IPS DF 6.9 (cell line): ENCODE measurements at regions not wholly inside any gene's neighbourhood (a gene's known extent, or its start where the extent isn't known, plus 50 kb on each side); places are given as distances from the start of the nearest gene placed in this dataset.
"Not testable (repeated sequence)": the region's sequence is repeated elsewhere in the genome, so short reads cannot be mapped to it uniquely, and the experiment has no call there.

Experiments used
- DNase-seq: peaks from one replicate; pipeline ENCODE4 v3.0.0-alpha.2; 2013; ENCODE audit warnings: low read depth, low spot score
- H3K27ac ChIP-seq: one replicate; pipeline ENCODE4 v1.5.1; 2013; ENCODE audit warnings: low read length, control low read depth
- H3K27me3 ChIP-seq: 2 replicates; pipeline ENCODE4 v1.6.1; 2013; ENCODE audit warnings: mild to moderate bottlenecking, low read length; ENCODE audit not compliant: control insufficient read depth, insufficient read depth
- H3K36me3 ChIP-seq: 2 replicates; pipeline ENCODE4 v1.6.1; 2013; ENCODE audit warnings: low read length; ENCODE audit not compliant: control insufficient read depth, insufficient read depth
- H3K4me1 ChIP-seq: 2 replicates; pipeline ENCODE4 v1.6.1; 2013; ENCODE audit warnings: low read length; ENCODE audit not compliant: control insufficient read depth, insufficient read depth
- H3K4me3 ChIP-seq: 2 replicates; pipeline ENCODE4 v1.5.1; 2013; ENCODE audit warnings: mild to moderate bottlenecking, low read length
- H3K9me3 ChIP-seq: 2 replicates; pipeline ENCODE4 v1.6.1; 2013; ENCODE audit warnings: low read length, inconsistent platforms; ENCODE audit not compliant: control insufficient read depth, insufficient read depth
- WGBS: extraction: QIAGEN DNeasy Blood & Tissue Kit; methylation state at CpG from one replicate; pipeline ENCODE4 v1.1.7; 2013; ENCODE audit warnings: mixed read lengths, missing lambda C conversion rate; ENCODE audit not compliant: insufficient read length, insufficient coverage; 5-methylcytosine and 5-hydroxymethylcytosine counted together

- no peaks in the 10 kb centered on the region for H3K9me3 ChIP-seq
- H3K36me3 ChIP-seq = no peaks in the 10 kb centered on the region
- DNase-seq = no peak
- WGBS = no CpG with 5 or more reads among the region's 6 CpGs
- H3K27ac ChIP-seq = no peak overlapping the region
- H3K27me3 ChIP-seq = no peaks in the 10 kb centered on the region
- no peak overlapping the region for H3K4me3 ChIP-seq
- no peaks in the 10 kb centered on the region for H3K4me1 ChIP-seq
Measured at GRCh38 chr3:124643453-124643852, 86.8 kb upstream of the UMPS start.

DNA sequence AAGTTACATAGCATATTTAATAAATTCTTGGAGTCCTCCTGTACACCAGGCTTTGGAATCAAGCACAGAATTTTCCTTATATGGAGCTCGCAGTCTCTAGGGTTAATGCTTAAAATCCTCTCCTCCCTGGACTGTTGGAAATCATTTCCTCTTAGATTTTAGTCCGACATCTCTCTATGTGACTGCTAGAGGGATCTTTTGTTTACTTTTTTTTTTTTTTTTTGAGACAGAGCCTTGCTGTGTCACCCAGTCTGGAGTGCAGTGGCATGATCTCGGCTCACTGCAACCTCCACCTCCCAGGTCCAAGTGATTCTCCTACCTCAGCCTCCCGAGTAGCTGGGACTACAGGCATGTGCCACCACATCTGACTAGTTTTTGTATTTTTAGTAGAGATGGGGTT lies 84.1 kb upstream of the UMPS start:
- no CpG with 5 or more reads among the region's 4 CpGs for WGBS
- not testable (repeated sequence) for H3K36me3 ChIP-seq, H3K27ac ChIP-seq, H3K4me1 ChIP-seq, DNase-seq, H3K4me3 ChIP-seq, H3K9me3 ChIP-seq, H3K27me3 ChIP-seq

DNA sequence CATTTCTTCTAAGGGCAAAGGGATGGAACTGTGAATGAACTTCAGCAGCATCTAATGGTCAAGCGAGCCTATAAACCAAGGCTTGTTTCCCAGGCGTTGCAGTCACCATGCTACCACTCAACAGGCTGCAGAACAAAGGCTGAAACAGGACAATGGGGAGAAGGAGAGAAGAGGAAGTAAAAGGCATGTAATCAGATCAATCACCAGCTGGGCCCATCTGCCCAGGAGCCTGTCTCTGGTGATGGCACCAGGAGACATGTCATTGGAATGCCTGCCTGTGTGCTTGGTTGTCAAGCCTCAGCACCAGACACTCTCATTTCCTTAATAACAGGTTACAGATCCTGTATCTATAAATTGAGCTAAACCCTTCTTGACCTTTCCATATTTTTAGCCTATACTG lies 81.7 kb upstream of the UMPS start:
- DNase-seq = no peak
- WGBS = no CpG with 5 or more reads among the region's 2 CpGs
- no peak overlapping the region for H3K27ac ChIP-seq
- no peaks in the 10 kb centered on the region for H3K27me3 ChIP-seq
- no peaks in the 10 kb centered on the region; the same call in 1 of the 2 replicates for H3K4me1 ChIP-seq
- H3K9me3 ChIP-seq = no peaks in the 10 kb centered on the region
- no peak overlapping the region for H3K4me3 ChIP-seq
- no peaks in the 10 kb centered on the region for H3K36me3 ChIP-seq

- Histone ChIP-seq H3K4me3 (no peak overlapping the region), H3K36me3 (no peaks in the 10 kb centered on the region), H3K4me1 (no peaks in the 10 kb centered on the region; the same call in 1 of the 2 replicates), H3K9me3 (no peaks in the 10 kb centered on the region), H3K27ac (no peak overlapping the region), H3K27me3 (no peaks in the 10 kb centered on the region)
- no CpG with 5 or more reads among the region's 4 CpGs for WGBS
- no peak for DNase-seq
Measured at GRCh38 chr3:124650798-124651197, 79.5 kb upstream of the UMPS start.

GRCh38 chr3:124651416-124651815 lies 78.8 kb upstream of the UMPS start:
- H3K9me3 ChIP-seq, H3K27ac ChIP-seq, H3K4me3 ChIP-seq, H3K27me3 ChIP-seq, DNase-seq, H3K4me1 ChIP-seq, H3K36me3 ChIP-seq: not testable (repeated sequence)
- no CpG with 5 or more reads among the region's 1 CpG for WGBS

GRCh38 chr3:124652009-124652408 lies 78.2 kb upstream of the UMPS start:
- Histone ChIP-seq H3K27ac (no peak overlapping the region), H3K4me1 (no peaks in the 10 kb centered on the region; the same call in 1 of the 2 replicates), H3K36me3 (no peaks in the 10 kb centered on the region), H3K9me3 (no peaks in the 10 kb centered on the region), H3K27me3 (no peaks in the 10 kb centered on the region), H3K4me3 (no peak overlapping the region)
- no peak for DNase-seq

DNA sequence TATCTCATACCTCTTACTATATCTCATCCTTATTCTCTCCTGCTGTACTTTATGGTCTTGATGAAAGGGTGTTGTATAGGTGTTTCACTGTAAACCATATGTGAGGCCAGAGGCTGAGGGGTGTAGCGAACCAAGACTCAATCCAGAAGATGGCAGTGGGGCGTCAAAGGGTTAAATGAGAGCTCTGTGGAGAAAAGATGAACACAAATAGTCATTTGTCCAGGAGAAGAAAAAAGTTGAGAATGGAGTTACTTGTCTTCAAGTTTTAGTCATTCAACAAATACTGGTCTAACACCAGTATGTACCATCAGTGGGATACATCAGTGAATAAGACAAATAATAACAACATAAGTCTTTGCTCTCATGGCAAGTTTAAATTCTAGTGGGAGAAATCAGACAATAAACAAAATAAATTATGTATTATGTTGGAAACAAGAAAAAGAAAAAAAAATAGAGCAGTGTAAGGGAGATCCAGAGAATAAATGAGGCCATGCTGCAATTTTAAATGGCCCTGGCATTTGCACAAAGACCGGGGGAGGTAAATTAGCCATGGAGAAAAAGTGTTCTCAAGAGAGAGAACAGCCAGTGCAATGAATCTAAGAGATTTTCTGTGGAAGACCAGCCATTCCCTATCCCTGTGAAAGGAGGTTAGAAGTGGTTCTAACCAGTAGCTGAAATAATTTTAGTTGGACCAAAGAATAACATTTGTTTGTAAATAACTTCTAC lies 77.0 kb upstream of the UMPS start:
- H3K4me3 ChIP-seq = no peak overlapping the region
- H3K27me3 ChIP-seq = no peaks in the 10 kb centered on the region
- no CpG with 5 or more reads among the region's 3 CpGs for WGBS
- H3K4me1 ChIP-seq = no peaks in the 10 kb centered on the region; the same call in 1 of the 2 replicates
- H3K9me3 ChIP-seq = no peaks in the 10 kb centered on the region
- no peaks in the 10 kb centered on the region for H3K36me3 ChIP-seq
- DNase-seq = no peak
- H3K27ac ChIP-seq = no peak overlapping the region

GRCh38 chr3:124653797-124654469 lies 76.3 kb upstream of the UMPS start:
- no peak overlapping the region for H3K27ac ChIP-seq
- no peaks in the 10 kb centered on the region for H3K9me3 ChIP-seq
- no peaks in the 10 kb centered on the region for H3K36me3 ChIP-seq
- no peak for DNase-seq
- H3K27me3 ChIP-seq = no peaks in the 10 kb centered on the region
- no peak overlapping the region for H3K4me3 ChIP-seq
- H3K4me1 ChIP-seq = no peaks in the 10 kb centered on the region; the same call in 1 of the 2 replicates
- WGBS = no CpG with 5 or more reads among the region's 4 CpGs

DNA sequence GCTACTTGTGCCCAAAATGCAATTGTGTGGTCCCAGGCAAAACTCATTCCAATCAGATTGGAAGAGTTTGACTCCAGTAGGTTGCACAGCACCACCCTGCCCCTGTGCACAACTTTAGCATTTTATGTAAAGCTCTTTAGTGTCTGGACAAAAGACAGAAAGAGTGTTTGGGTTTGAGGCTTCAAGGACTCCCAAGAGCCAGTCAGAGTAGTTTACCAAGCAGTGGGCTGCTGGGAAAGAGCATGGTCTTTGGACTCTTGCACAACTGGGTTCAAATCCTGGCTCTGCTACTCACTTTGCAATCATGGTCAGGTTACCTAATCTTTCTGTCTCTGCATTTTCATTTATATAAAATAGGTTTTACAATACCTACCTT lies 75.8 kb upstream of the UMPS start:
- H3K9me3 ChIP-seq = no peaks in the 10 kb centered on the region

DNA sequence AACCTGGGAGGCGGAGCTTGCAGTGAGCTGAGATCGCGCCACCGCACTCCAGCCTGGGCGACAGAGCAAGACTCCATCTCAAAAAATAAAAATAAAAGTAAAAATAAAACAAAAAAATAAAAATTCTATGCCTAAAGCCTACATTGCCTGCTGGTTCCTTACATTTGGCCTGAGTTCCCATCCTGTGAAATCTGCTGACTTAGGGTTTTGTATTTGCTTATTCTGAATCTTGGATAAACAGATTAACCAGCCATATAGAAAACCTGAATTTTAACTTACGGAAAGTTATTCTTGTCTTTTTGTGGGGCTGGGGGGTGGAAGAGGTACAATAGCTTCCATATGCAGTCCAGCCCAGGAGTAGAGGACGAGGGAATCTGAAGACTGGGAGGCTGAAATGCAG lies 73.7 kb upstream of the UMPS start:
- no peaks in the 10 kb centered on the region; the same call in 1 of the 2 replicates for H3K27me3 ChIP-seq
- no peak overlapping the region for H3K27ac ChIP-seq
- H3K4me3 ChIP-seq = no peak overlapping the region
- WGBS = no CpG with 5 or more reads among the region's 7 CpGs
- no peak for DNase-seq
- H3K4me1 ChIP-seq = no peaks in the 10 kb centered on the region
- H3K9me3 ChIP-seq = no peaks in the 10 kb centered on the region
- H3K36me3 ChIP-seq = no peaks in the 10 kb centered on the region

More for the DNA sequence above, 75.8 kb upstream of the UMPS start:
- Histone ChIP-seq H3K36me3 (no peaks in the 10 kb centered on the region), H3K4me3 (no peak overlapping the region), H3K27me3 (no peaks in the 10 kb centered on the region; the same call in 1 of the 2 replicates), H3K27ac (no peak overlapping the region), H3K4me1 (no peaks in the 10 kb centered on the region; the same call in 1 of the 2 replicates)
- DNase-seq = no peak

GRCh38 chr3:124657138-124657537 lies 73.1 kb upstream of the UMPS start:
- DNase-seq = no peak
- Histone ChIP-seq H3K4me1 (no peaks in the 10 kb centered on the region), H3K4me3 (no peak overlapping the region), H3K36me3 (no peaks in the 10 kb centered on the region), H3K27ac (no peak overlapping the region), H3K27me3 (no peaks in the 10 kb centered on the region; the same call in 1 of the 2 replicates), H3K9me3 (no peaks in the 10 kb centered on the region)
- no CpG with 5 or more reads among the region's 4 CpGs for WGBS
